ENCODE measurements at regions not wholly inside any gene's neighbourhood (a gene's known extent, or its start where the extent isn't known, plus 50 kb on each side); places are given as distances from the start of the nearest gene placed in this dataset.
"Not testable (repeated sequence)": the region's sequence is repeated elsewhere in the genome, so short reads cannot be mapped to it uniquely, and the experiment has no call there.

DNA sequence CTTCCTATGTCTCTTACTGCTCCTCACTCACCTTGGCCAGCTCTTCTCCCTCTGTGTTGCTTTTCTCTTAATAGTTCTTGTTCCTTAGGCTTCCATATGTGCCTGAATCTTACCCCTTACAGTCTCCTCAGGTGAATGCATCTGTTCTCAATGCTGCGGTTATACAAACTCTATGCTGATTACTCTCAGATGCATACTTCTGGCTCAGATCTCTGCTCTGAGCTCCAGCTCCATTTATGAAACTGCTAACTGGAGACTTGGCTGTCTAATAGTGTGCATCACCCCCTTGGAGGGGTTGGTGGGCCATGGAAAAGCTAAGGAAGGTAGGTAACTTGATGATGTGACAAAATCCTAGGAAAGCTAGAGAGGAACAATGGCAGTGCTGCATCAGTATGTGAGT lies 422.5 kb downstream of the TMEM135 start:
- no peaks in the 10 kb centered on the region for H3K36me3 ChIP-seq (ENCODE audit: insufficient read depth, low read length)
- ChIA-PET CTCF (no interaction called here), POLR2A (no interaction called here)
- no peaks in the 10 kb centered on the region for H3K4me1 ChIP-seq (ENCODE audit: insufficient read depth, low read length)
- H3K4me3 ChIP-seq (ENCODE audit: low read length): no peak overlapping the region
- H3K27me3 ChIP-seq (ENCODE audit: insufficient read depth, low read length, poor library complexity, severe bottlenecking): no peaks in the 10 kb centered on the region
- H3K27ac ChIP-seq (ENCODE audit: low read depth, low read length): no peak overlapping the region
- Mint-ChIP-seq H3K9me3 (peaks cover 0 to 4% (median 0%) of the 10 kb centered on the region in 5 donors), H3K27me3 (peaks cover 0 to 3% of the 10 kb centered on the region in 2 donors), H3K36me3 (no peaks in the 10 kb centered on the region), H3K4me3 (no peak overlapping the region), H3K27ac (no peak overlapping the region), H3K4me1 (no peaks in the 10 kb centered on the region)
- H3K9me3 ChIP-seq (ENCODE audit: low read length): no peaks in the 10 kb centered on the region
- no peak for DNase-seq

DNA sequence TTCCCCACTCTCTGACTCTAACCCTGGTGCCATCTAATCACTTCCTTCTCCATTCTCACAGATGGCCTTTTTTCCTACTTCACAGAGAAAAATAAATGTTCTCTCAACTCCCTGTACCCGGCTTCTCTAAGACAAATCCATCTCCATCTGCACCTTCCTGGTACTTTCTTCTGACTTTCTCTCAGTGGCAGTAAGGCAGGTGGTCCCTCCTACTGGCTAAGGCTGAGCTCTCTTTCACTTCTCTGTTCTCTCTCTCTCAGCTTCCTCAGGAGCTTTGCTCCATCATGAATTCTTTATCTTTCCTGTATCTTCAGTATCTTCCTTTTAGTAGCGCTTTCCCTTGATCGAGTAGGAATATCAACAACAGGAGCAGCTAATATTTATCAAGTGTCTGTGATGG lies 421.6 kb downstream of the TMEM135 start:
- CTCF ChIA-PET: no interaction called here
- DNase-seq: no peak
- Histone ChIP-seq H3K36me3 (ENCODE audit: insufficient read depth, low read length) (no peaks in the 10 kb centered on the region), H3K9me3 (ENCODE audit: low read length) (no peaks in the 10 kb centered on the region), H3K27me3 (ENCODE audit: insufficient read depth, low read length, poor library complexity, severe bottlenecking) (no peaks in the 10 kb centered on the region), H3K27ac (ENCODE audit: low read depth, low read length) (no peak overlapping the region), H3K4me1 (ENCODE audit: insufficient read depth, low read length) (no peaks in the 10 kb centered on the region), H3K4me3 (ENCODE audit: low read length) (no peak overlapping the region)
- Mint-ChIP-seq H3K4me1 (no peaks in the 10 kb centered on the region), H3K36me3 (no peaks in the 10 kb centered on the region), H3K27ac (no peak overlapping the region), H3K9me3 (peaks cover 0 to 3% (median 0%) of the 10 kb centered on the region in 5 donors), H3K27me3 (peaks cover 0 to 2% of the 10 kb centered on the region in 2 donors), H3K4me3 (no peak overlapping the region)
- POLR2A ChIA-PET: no interaction called here

GRCh38 chr11:87456499-87456898 lies 418.8 kb downstream of the TMEM135 start:
- DNase-seq: no peak
- no peaks in the 10 kb centered on the region for H3K27me3 Mint-ChIP-seq
- Histone ChIP-seq H3K9me3 (ENCODE audit: low read length) (no peaks in the 10 kb centered on the region), H3K27me3 (ENCODE audit: insufficient read depth, low read length, poor library complexity, severe bottlenecking) (no peaks in the 10 kb centered on the region), H3K4me1 (ENCODE audit: insufficient read depth, low read length) (no peaks in the 10 kb centered on the region), H3K36me3 (ENCODE audit: insufficient read depth, low read length) (no peaks in the 10 kb centered on the region), H3K27ac (ENCODE audit: low read depth, low read length) (no peak overlapping the region), H3K4me3 (ENCODE audit: low read length) (no peak overlapping the region)
- CTCF ChIA-PET: no interaction called here
- POLR2A ChIA-PET: no interaction called here
- peaks cover 0 to 3% (median 0%) of the 10 kb centered on the region in 5 donors for H3K9me3 Mint-ChIP-seq
- H3K36me3 Mint-ChIP-seq: no peaks in the 10 kb centered on the region
- no peaks in the 10 kb centered on the region for H3K4me1 Mint-ChIP-seq
- H3K27ac Mint-ChIP-seq: no peak overlapping the region
- H3K4me3 Mint-ChIP-seq: no peak overlapping the region

DNA sequence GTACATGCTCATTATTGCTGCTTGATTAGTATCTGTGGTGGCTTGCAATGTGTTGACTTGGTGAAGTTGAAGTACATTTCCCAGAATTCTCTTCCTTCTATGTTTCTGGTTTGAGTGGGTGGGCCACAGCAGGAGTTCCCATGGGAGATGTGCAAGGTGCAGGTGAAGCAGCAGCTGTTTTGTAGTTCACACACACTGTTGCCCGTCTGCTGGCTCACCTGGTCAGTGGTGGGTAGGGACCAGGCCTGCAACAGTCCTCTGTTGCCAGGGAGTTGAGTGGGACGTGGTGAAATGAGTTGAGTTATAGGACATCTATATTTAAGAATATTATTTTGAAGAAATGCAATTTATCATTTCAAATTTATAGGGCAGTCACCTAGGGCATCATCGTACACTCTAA lies 417.4 kb downstream of the TMEM135 start:
- no peaks in the 10 kb centered on the region for H3K27me3 ChIP-seq (ENCODE audit: insufficient read depth, low read length, poor library complexity, severe bottlenecking)
- H3K36me3 ChIP-seq (ENCODE audit: insufficient read depth, low read length): no peaks in the 10 kb centered on the region
- Mint-ChIP-seq H3K4me3 (no peak overlapping the region), H3K9me3 (peaks cover 0 to 3% (median 0%) of the 10 kb centered on the region in 5 donors), H3K27ac (no peak overlapping the region), H3K36me3 (no peaks in the 10 kb centered on the region), H3K27me3 (no peaks in the 10 kb centered on the region), H3K4me1 (no peaks in the 10 kb centered on the region)
- H3K9me3 ChIP-seq (ENCODE audit: low read length): no peaks in the 10 kb centered on the region
- H3K4me1 ChIP-seq (ENCODE audit: insufficient read depth, low read length): no peaks in the 10 kb centered on the region
- no peak overlapping the region for H3K4me3 ChIP-seq (ENCODE audit: low read length)
- ChIA-PET POLR2A (no interaction called here), CTCF (no interaction called here)
- no peak overlapping the region for H3K27ac ChIP-seq (ENCODE audit: low read depth, low read length)
- no peak for DNase-seq

DNA sequence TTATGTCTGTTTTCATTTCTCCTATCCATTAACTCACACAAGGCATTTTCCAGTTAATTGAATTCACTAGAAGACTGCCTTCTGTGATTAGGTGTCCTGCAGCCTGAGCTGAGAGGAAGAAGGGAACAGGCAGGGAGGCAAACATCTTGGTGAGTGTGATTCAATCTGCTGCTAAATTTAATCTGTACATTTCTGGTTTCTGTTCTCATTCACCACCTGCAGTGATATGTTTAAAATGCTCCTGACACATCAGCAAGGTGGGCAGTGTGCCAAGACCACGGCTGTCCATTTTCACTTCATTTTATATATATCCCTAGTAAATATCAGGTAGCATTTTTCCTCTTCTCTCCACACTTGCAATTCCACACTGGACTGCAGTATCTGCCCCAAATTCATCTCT lies 416.5 kb downstream of the TMEM135 start:
- no peak for DNase-seq
- ChIA-PET POLR2A (no interaction called here), CTCF (no interaction called here)
- no peaks in the 10 kb centered on the region for H3K36me3 ChIP-seq (ENCODE audit: insufficient read depth, low read length)
- no peaks in the 10 kb centered on the region for H3K27me3 Mint-ChIP-seq
- H3K9me3 Mint-ChIP-seq: peaks cover 0 to 3% (median 0%) of the 10 kb centered on the region in 5 donors
- no peaks in the 10 kb centered on the region for H3K9me3 ChIP-seq (ENCODE audit: low read length)
- no peak overlapping the region for H3K27ac ChIP-seq (ENCODE audit: low read depth, low read length)
- H3K27ac Mint-ChIP-seq: no peak overlapping the region
- no peak overlapping the region for H3K4me3 Mint-ChIP-seq
- no peaks in the 10 kb centered on the region for H3K27me3 ChIP-seq (ENCODE audit: insufficient read depth, low read length, poor library complexity, severe bottlenecking)
- H3K4me1 Mint-ChIP-seq: no peaks in the 10 kb centered on the region
- H3K4me1 ChIP-seq (ENCODE audit: insufficient read depth, low read length): no peaks in the 10 kb centered on the region
- H3K4me3 ChIP-seq (ENCODE audit: low read length): no peak overlapping the region
- no peaks in the 10 kb centered on the region for H3K36me3 Mint-ChIP-seq

- no peaks in the 10 kb centered on the region for H3K36me3 Mint-ChIP-seq
- H3K4me1 Mint-ChIP-seq: no peaks in the 10 kb centered on the region
- H3K27me3 Mint-ChIP-seq: peaks cover 0 to under 1% of the 10 kb centered on the region in 2 donors
- CTCF ChIA-PET: no interaction called here
- POLR2A ChIA-PET: no interaction called here
- DNase-seq: no peak
- Histone ChIP-seq H3K36me3 (ENCODE audit: insufficient read depth, low read length) (no peaks in the 10 kb centered on the region), H3K9me3 (ENCODE audit: low read length) (no peaks in the 10 kb centered on the region), H3K27ac (ENCODE audit: low read depth, low read length) (no peak overlapping the region), H3K4me1 (ENCODE audit: insufficient read depth, low read length) (no peaks in the 10 kb centered on the region), H3K27me3 (ENCODE audit: insufficient read depth, low read length, poor library complexity, severe bottlenecking) (no peaks in the 10 kb centered on the region), H3K4me3 (ENCODE audit: low read length) (no peak overlapping the region)
- H3K4me3 Mint-ChIP-seq: no peak overlapping the region
- H3K9me3 Mint-ChIP-seq: peaks cover 0 to 3% (median 0%) of the 10 kb centered on the region in 5 donors
- no peak overlapping the region for H3K27ac Mint-ChIP-seq
Observed at GRCh38 chr11:87453531-87454089, 415.9 kb downstream of the TMEM135 start.

DNA sequence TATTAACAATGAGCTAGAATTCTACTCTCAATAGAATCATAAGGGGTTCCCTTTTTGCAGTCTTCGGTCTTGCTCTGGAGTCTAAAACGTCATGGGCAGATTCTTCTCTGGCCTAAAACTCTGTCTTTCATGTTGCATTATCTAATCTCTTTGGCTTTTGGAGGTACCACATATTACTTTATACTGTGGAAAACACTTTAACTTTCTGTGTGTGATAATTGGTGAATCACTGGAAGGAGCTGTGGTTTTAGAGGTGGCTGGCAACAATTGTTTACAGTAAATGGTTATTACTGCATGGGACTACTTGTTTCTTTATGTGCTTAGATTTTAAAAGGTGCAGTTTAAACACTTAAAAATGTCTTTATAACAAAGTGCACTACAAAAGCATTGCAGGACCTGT lies 414.3 kb downstream of the TMEM135 start:
- H3K4me3 Mint-ChIP-seq; H3K9me3 Mint-ChIP-seq; POLR2A ChIA-PET; H3K27ac Mint-ChIP-seq; CTCF ChIA-PET; H3K27ac ChIP-seq (ENCODE audit: low read depth, low read length); H3K36me3 Mint-ChIP-seq; H3K4me1 ChIP-seq (ENCODE audit: insufficient read depth, low read length); H3K4me1 Mint-ChIP-seq; H3K36me3 ChIP-seq (ENCODE audit: insufficient read depth, low read length); H3K4me3 ChIP-seq (ENCODE audit: low read length); H3K9me3 ChIP-seq (ENCODE audit: low read length); H3K27me3 Mint-ChIP-seq; H3K27me3 ChIP-seq (ENCODE audit: insufficient read depth, low read length, poor library complexity, severe bottlenecking); DNase-seq: not testable (repeated sequence)

DNA sequence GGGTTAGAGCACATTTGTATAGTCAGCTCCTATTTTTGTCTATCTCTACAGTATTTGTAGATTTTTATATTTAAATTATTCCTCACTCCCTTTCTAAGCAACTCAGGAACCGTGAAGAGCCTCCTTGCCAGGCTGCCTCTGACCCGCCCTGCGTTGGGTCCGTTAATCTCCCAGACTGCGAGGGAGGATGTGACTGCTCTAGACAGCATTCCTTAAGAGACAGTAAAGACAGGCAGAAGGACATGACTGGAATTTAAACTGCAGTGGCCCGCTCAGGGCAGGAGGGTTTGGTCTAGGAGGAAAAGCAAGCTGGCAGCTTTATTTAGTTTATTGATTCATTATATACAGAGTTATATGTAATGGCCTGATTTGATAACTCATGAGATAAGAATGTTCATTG lies 413.7 kb downstream of the TMEM135 start:
- Histone ChIP-seq H3K27ac (ENCODE audit: low read depth, low read length) (no peak overlapping the region), H3K36me3 (ENCODE audit: insufficient read depth, low read length) (no peaks in the 10 kb centered on the region), H3K27me3 (ENCODE audit: insufficient read depth, low read length, poor library complexity, severe bottlenecking) (no peaks in the 10 kb centered on the region), H3K4me1 (ENCODE audit: insufficient read depth, low read length) (no peaks in the 10 kb centered on the region), H3K4me3 (ENCODE audit: low read length) (no peak overlapping the region), H3K9me3 (ENCODE audit: low read length) (no peaks in the 10 kb centered on the region)
- no peak overlapping the region for H3K27ac Mint-ChIP-seq
- H3K4me3 Mint-ChIP-seq: no peak overlapping the region
- H3K36me3 Mint-ChIP-seq: no peaks in the 10 kb centered on the region
- no peaks in the 10 kb centered on the region for H3K4me1 Mint-ChIP-seq
- CTCF ChIA-PET: interaction anchor here (1.3 kb wide), 1 partner anchor 29 kb away, joined by 4 read pairs; no protein-coding TSS in a partner anchor
- peaks cover 3 to 4% of the 10 kb centered on the region in 2 donors for H3K27me3 Mint-ChIP-seq
- POLR2A ChIA-PET: no interaction called here
- DNase-seq: no peak
- peaks cover 0 to 3% (median 0%) of the 10 kb centered on the region in 5 donors for H3K9me3 Mint-ChIP-seq

DNA sequence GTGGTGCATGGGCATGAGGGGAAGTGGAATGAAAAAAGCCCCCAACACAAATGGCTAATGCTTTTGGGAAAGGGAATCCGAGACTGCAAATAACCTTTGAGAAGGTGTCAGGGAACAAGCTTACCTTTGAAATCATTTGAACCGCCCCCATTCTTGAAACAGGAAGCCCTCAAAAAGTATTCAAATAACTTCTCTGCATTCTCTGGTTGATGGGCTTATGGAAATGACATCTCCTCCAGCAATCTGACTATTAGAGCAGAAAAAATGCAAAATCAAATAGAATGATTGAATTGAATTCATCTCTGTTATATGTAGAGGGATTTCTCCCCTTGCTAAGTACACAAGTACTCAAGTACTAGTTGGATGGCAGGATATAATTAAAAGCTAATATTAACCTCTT lies 409.9 kb downstream of the TMEM135 start:
- H3K4me1 Mint-ChIP-seq: no peaks in the 10 kb centered on the region
- Histone ChIP-seq H3K4me3 (ENCODE audit: low read length) (no peak overlapping the region), H3K36me3 (ENCODE audit: insufficient read depth, low read length) (no peaks in the 10 kb centered on the region), H3K4me1 (ENCODE audit: insufficient read depth, low read length) (no peaks in the 10 kb centered on the region), H3K27me3 (ENCODE audit: insufficient read depth, low read length, poor library complexity, severe bottlenecking) (no peaks in the 10 kb centered on the region), H3K9me3 (ENCODE audit: low read length) (no peaks in the 10 kb centered on the region), H3K27ac (ENCODE audit: low read depth, low read length) (no peak overlapping the region)
- DNase-seq: no peak
- peaks cover 6 to 9% of the 10 kb centered on the region in 2 donors for H3K27me3 Mint-ChIP-seq
- H3K36me3 Mint-ChIP-seq: no peaks in the 10 kb centered on the region
- ChIA-PET POLR2A (no interaction called here), CTCF (no interaction called here)
- no peak overlapping the region for H3K27ac Mint-ChIP-seq
- H3K4me3 Mint-ChIP-seq: no peak overlapping the region
- H3K9me3 Mint-ChIP-seq: no peaks in the 10 kb centered on the region

Measured in CD8-positive, alpha-beta memory T cell (primary cell).